HCT116 (cell line): ENCODE measurements at regions not wholly inside any gene's neighbourhood (a gene's known extent, or its start where the extent isn't known, plus 50 kb on each side); places are given as distances from the start of the nearest gene placed in this dataset.

ENCODE experiments used
- ATAC-seq: fragments of 200-7000 bp; cut with Tn5 transposase; 2 replicates; pipeline ENCODE4 v1.9.1; 2020; ENCODE audit warnings: mild to moderate bottlenecking, moderate library complexity
- BruUV-seq: library from RNA; stranded (reverse); fragments of 400-500 nt; replicated peaks from 2 replicates; lab custom pipeline; 2021; lab: Mats Ljungman, UMichigan
- CTCF ChIA-PET: fragments of 300-600 bp; sonication (Branson Sonifier 250); formaldehyde crosslinking; loops from one replicate; lab custom pipeline; 2021; ENCODE audit warnings: antibody characterized with exemption; lab: Charles Lee
- POLR2A ChIA-PET: fragments of 300-600, 350-600 bp; sonication (Branson Sonifier 250); formaldehyde crosslinking; loops from one replicate; lab custom pipeline; 2021; ENCODE audit warnings: antibody characterized with exemption; lab: Charles Lee
- RAD21 ChIA-PET, 2 experiments: fragments of 300-600 bp; sonication (Branson Sonifier 250); formaldehyde crosslinking; loops; one replicate each; lab custom pipeline; 2023; ENCODE audit warnings: low total read pairs in 2 of 2; ENCODE audit not compliant: uncharacterized antibody in 2 of 2, unreplicated experiment in 2 of 2, low non-redundant PET in 1 of 2; lab: Charles Lee
- DNase-seq: peaks from one replicate; pipeline ENCODE4 v3.0.0-alpha.2; 2010; ENCODE audit warnings: low read depth, low spot score
- H2AFZ ChIP-seq: fragments of 200-600 bp; shearing (Covaris generic), sonication (generic); 2 replicates; pipeline ENCODE4 v1.6.1; 2017; ENCODE audit warnings: low read depth, mixed run types, mixed read lengths, antibody characterized with exemption, low read length; ENCODE audit not compliant: poor library complexity, severe bottlenecking
- H3K27ac ChIP-seq: 2 replicates; pipeline ENCODE4 v1.5.1; 2012; ENCODE audit warnings: low read depth, low read length
- H3K27me3 ChIP-seq: fragments of 200-600 bp; sonication (generic); 2 replicates; pipeline ENCODE4 v1.6.1; 2016; ENCODE audit warnings: mixed run types, low read length, mixed read lengths; ENCODE audit not compliant: insufficient read depth
- H3K36me3 ChIP-seq, 2 experiments: fragments of 200-500 bp in 1 of 2; fragments of 200-600 bp in 1 of 2; sonication (Bioruptor generic) in 1 of 2; sonication (generic) in 1 of 2; 2 replicates each; pipeline versions ENCODE4 v1.5.1 to v1.6.1; 2014 to 2016; ENCODE audit warnings: low read length in 2 of 2, inconsistent platforms in 1 of 2, mixed read lengths in 1 of 2, mixed run types in 1 of 2; ENCODE audit not compliant: insufficient read depth in 2 of 2, control insufficient read depth in 1 of 2
- H3K4me1 ChIP-seq, 2 experiments: fragments of 200-600 bp in 1 of 2; sonication (generic) in 1 of 2; 2 replicates each; pipeline versions ENCODE4 v1.5.1 to v1.6.1; 2012 to 2017; ENCODE audit warnings: low read length in 2 of 2, inconsistent platforms in 1 of 2, mild to moderate bottlenecking in 1 of 2, mixed read lengths in 1 of 2, mixed run types in 1 of 2, moderate library complexity in 1 of 2; ENCODE audit not compliant: insufficient read depth in 2 of 2, control insufficient read depth in 1 of 2
- H3K4me2 ChIP-seq: fragments of 200-600 bp; sonication (generic); 2 replicates; pipeline ENCODE4 v1.6.1; 2017; ENCODE audit warnings: mixed run types, low read length, mixed read lengths
- H3K4me3 ChIP-seq, 2 experiments: fragments of 200-600 bp in 1 of 2; sonication (generic) in 1 of 2; replicated peaks in 1 of 2; 2 replicates each; pipeline ENCODE4 v1.5.1; 2011 to 2016; ENCODE audit warnings: low read length in 2 of 2, control low read depth in 1 of 2, low read depth in 1 of 2, mild to moderate bottlenecking in 1 of 2, mixed read lengths in 1 of 2, mixed run types in 1 of 2
- H3K79me2 ChIP-seq: fragments of 200-600 bp; sonication (generic); 2 replicates; pipeline ENCODE4 v1.6.1; 2017; ENCODE audit warnings: mild to moderate bottlenecking, mixed run types, low read length, moderate library complexity, mixed read lengths; ENCODE audit not compliant: insufficient read depth
- H3K9ac ChIP-seq: fragments of 200-600 bp; sonication (generic); 2 replicates; pipeline ENCODE4 v1.6.1; 2016; ENCODE audit warnings: low read length, mixed read lengths
- H3K9me2 ChIP-seq: fragments of 200-600 bp; sonication (generic), shearing (Covaris generic); 2 replicates; pipeline ENCODE4 v1.6.1; 2017; ENCODE audit warnings: mixed run types, mild to moderate bottlenecking, moderate library complexity; ENCODE audit not compliant: insufficient read depth
- H3K9me3 ChIP-seq, 2 experiments: fragments of 200-500 bp in 1 of 2; fragments of 200-600 bp in 1 of 2; sonication (Bioruptor generic) in 1 of 2; sonication (generic) in 1 of 2; 2 replicates each; pipeline ENCODE4 v1.6.1; 2014 to 2017; ENCODE audit warnings: low read length in 2 of 2, mixed read lengths in 2 of 2, inconsistent platforms in 1 of 2, low read depth in 1 of 2, mild to moderate bottlenecking in 1 of 2, mixed run types in 1 of 2, moderate library complexity in 1 of 2; ENCODE audit not compliant: control insufficient read depth in 1 of 2, insufficient read depth in 1 of 2
- H4K20me1 ChIP-seq: fragments of 200-600 bp; sonication (generic), shearing (Covaris generic); 2 replicates; pipeline ENCODE4 v1.6.1; 2017; ENCODE audit warnings: mixed run types, mild to moderate bottlenecking, moderate library complexity; ENCODE audit not compliant: insufficient read depth
- ATF3 ChIP-seq: IDR thresholded peaks from 2 replicates; pipeline ENCODE4 v1.6.1; 2012
- CBX3 ChIP-seq: IDR thresholded peaks from 2 replicates; pipeline ENCODE4 v1.6.1; 2012; ENCODE audit warnings: low read depth
- EGR1 ChIP-seq: IDR thresholded peaks from 2 replicates; pipeline ENCODE4 v1.6.1; 2012; ENCODE audit warnings: low read depth
- EZH2 ChIP-seq: fragments of 200-600 bp; sonication (generic); IDR thresholded peaks from 2 replicates; pipeline ENCODE4 v1.6.1; 2017; ENCODE audit warnings: antibody characterized with exemption, mixed run types
- EZH2phosphoT487 ChIP-seq: fragments of 200-600 bp; IDR thresholded peaks from 2 replicates; pipeline ENCODE4 v1.6.1; 2018; ENCODE audit warnings: antibody characterized with exemption, borderline replicate concordance
- MAX ChIP-seq: IDR thresholded peaks from 2 replicates; pipeline ENCODE4 v1.6.1; 2012
- POLR2A ChIP-seq: IDR thresholded peaks from 2 replicates; pipeline ENCODE4 v1.7.0; 2011; ENCODE audit warnings: borderline replicate concordance; ENCODE audit not compliant: insufficient read depth, insufficient read length; ENCODE audit errors: extremely low read depth
- POLR2AphosphoS5 ChIP-seq: IDR thresholded peaks from 2 replicates; pipeline ENCODE4 v1.6.1; 2011; ENCODE audit warnings: mild to moderate bottlenecking, low read depth, low read length, moderate library complexity
- REST ChIP-seq: IDR thresholded peaks from 2 replicates; pipeline ENCODE4 v1.6.1; 2012; ENCODE audit warnings: low read depth
- SIN3A ChIP-seq: IDR thresholded peaks from 2 replicates; pipeline ENCODE4 v1.6.1; 2012; ENCODE audit warnings: low read depth
- SP1 ChIP-seq: IDR thresholded peaks from 2 replicates; pipeline ENCODE4 v1.6.1; 2012; ENCODE audit warnings: low read depth
- TCF7L2 ChIP-seq: IDR thresholded peaks from 2 replicates; pipeline ENCODE4 v1.7.0; 2011; ENCODE audit warnings: borderline replicate concordance, inconsistent platforms; ENCODE audit not compliant: insufficient read depth, insufficient read length; ENCODE audit errors: extremely low read depth
- YY1 ChIP-seq: IDR thresholded peaks from 2 replicates; pipeline ENCODE4 v1.6.1; 2011; ENCODE audit warnings: low read length, low read depth, moderate library complexity, mild to moderate bottlenecking; ENCODE audit not compliant: insufficient replicate concordance; ENCODE audit errors: extremely low read depth
- ZBTB33 ChIP-seq: IDR thresholded peaks from 2 replicates; pipeline ENCODE4 v1.6.1; 2011; ENCODE audit warnings: mild to moderate bottlenecking, low read length, moderate library complexity; ENCODE audit not compliant: insufficient replicate concordance; ENCODE audit errors: extremely low read depth
- intact Hi-C: fragments of 100-400 bp; cut with micrococcal nuclease; formaldehyde crosslinking; loops from 2 replicates; pipeline ENCODE4 v1.10.0; 2022

GRCh38 chr5:117138523-117138922 lies 563.9 kb upstream of the SEMA6A start:
- CTCF ChIA-PET = no interaction called here
- POLR2A ChIA-PET = no interaction called here
- TF ChIP-seq YY1 (no peak), MAX (no peak), SIN3A (no peak), EGR1 (no peak), ZBTB33 (no peak), TCF7L2 (no peak), EZH2 (no peak), REST (no peak), CBX3 (no peak), POLR2A (no peak), POLR2AphosphoS5 (no peak), ATF3 (no peak), EZH2phosphoT487 (no peak), SP1 (no peak)
- Histone ChIP-seq H3K36me3 (no peaks in the 10 kb centered on the region), H3K9me2 (no peaks in the 10 kb centered on the region), H4K20me1 (no peaks in the 10 kb centered on the region), H3K4me1 (no peaks in the 10 kb centered on the region), H3K4me3 (no peak overlapping the region), H3K4me2 (no peak overlapping the region), H2AFZ (no peak overlapping the region), H3K9ac (no peak overlapping the region), H3K9me3 (no peaks in the 10 kb centered on the region), H3K27me3 (no peaks in the 10 kb centered on the region), H3K27ac (no peak overlapping the region), H3K79me2 (no peaks in the 10 kb centered on the region)
- DNase-seq (no peak), ATAC-seq (no peak)
- RAD21 ChIA-PET = no interaction called here
- intact Hi-C loops = no loop called here
- BruUV-seq = no TSS peak
